OCI-LY7 (cell line): ENCODE measurements at regions not wholly inside any gene's neighbourhood (a gene's known extent, or its start where the extent isn't known, plus 50 kb on each side); places are given as distances from the start of the nearest gene placed in this dataset.

Source experiments
- BruUV-seq: library from RNA; stranded (reverse); fragments of 400-500 nt; replicated peaks from 2 replicates; lab custom pipeline; 2021; lab: Mats Ljungman, UMichigan
- CTCF ChIA-PET: fragments of 300-600 bp; sonication (Branson Sonifier 250); formaldehyde crosslinking; loops from one replicate; lab custom pipeline; 2022; ENCODE audit warnings: antibody characterized with exemption; ENCODE audit not compliant: unreplicated experiment; lab: Charles Lee
- POLR2A ChIA-PET: fragments of 300-600 bp; sonication (Branson Sonifier 250); formaldehyde crosslinking; loops from one replicate; lab custom pipeline; 2022; ENCODE audit warnings: antibody characterized with exemption; lab: Charles Lee
- DNase-seq: peaks from one replicate; pipeline ENCODE4 v3.0.0-alpha.2; 2015; ENCODE audit warnings: low spot score
- H2AFZ ChIP-seq: fragments of 200-600 bp; sonication (generic), shearing (Covaris generic); 2 replicates; pipeline ENCODE4 v1.6.1; 2014; ENCODE audit warnings: mild to moderate bottlenecking, antibody characterized with exemption, low read length, moderate library complexity
- H3K27ac ChIP-seq: fragments of 200-600 bp; sonication (generic); 2 replicates; pipeline ENCODE4 v1.5.1; 2014; ENCODE audit warnings: mixed run types, low read depth, mild to moderate bottlenecking, moderate library complexity, low read length, inconsistent platforms; ENCODE audit not compliant: poor library complexity, severe bottlenecking
- H3K36me3 ChIP-seq: fragments of 200-600 bp; sonication (generic); 2 replicates; pipeline ENCODE4 v1.6.1; 2014; ENCODE audit warnings: mild to moderate bottlenecking, antibody characterized with exemption, low read length, moderate library complexity, mixed read lengths; ENCODE audit not compliant: insufficient read depth
- H3K4me1 ChIP-seq: fragments of 200-600 bp; sonication (generic); 2 replicates; pipeline ENCODE4 v1.5.1; 2014; ENCODE audit warnings: mild to moderate bottlenecking, low read length; ENCODE audit not compliant: insufficient read depth, poor library complexity, severe bottlenecking
- H3K4me2 ChIP-seq: fragments of 200-600 bp; sonication (generic); 2 replicates; pipeline ENCODE4 v1.6.1; 2014; ENCODE audit warnings: mild to moderate bottlenecking, low read length
- H3K4me3 ChIP-seq: fragments of 200-600 bp; sonication (generic); 2 replicates; pipeline ENCODE4 v1.5.1; 2014; ENCODE audit warnings: mild to moderate bottlenecking, low read depth, low read length; ENCODE audit not compliant: poor library complexity, severe bottlenecking
- H3K79me2 ChIP-seq: fragments of 200-600 bp; sonication (generic); 2 replicates; pipeline ENCODE4 v1.6.1; 2016; ENCODE audit warnings: low read depth, mild to moderate bottlenecking, low read length, moderate library complexity, mixed read lengths; ENCODE audit not compliant: insufficient read depth
- H3K9me2 ChIP-seq: fragments of 200-600 bp; sonication (generic); 2 replicates; pipeline ENCODE4 v1.6.1; 2016; ENCODE audit warnings: mild to moderate bottlenecking, low read length, mixed read lengths; ENCODE audit not compliant: insufficient read depth
- H3K9me3 ChIP-seq: fragments of 200-600 bp; sonication (generic); 2 replicates; pipeline ENCODE4 v1.6.1; 2014; ENCODE audit warnings: mild to moderate bottlenecking, mixed run types, low read length, mixed read lengths
- H4K20me1 ChIP-seq: fragments of 200-600 bp; sonication (generic); 2 replicates; pipeline ENCODE4 v1.6.1; 2014; ENCODE audit warnings: mild to moderate bottlenecking, antibody characterized with exemption, low read length, moderate library complexity, mixed read lengths; ENCODE audit not compliant: insufficient read depth
- EZH2phosphoT487 ChIP-seq: fragments of 200-600 bp; sonication (generic); IDR thresholded peaks from 2 replicates; pipeline ENCODE4 v1.6.1; 2018; ENCODE audit warnings: low read depth, borderline replicate concordance, mild to moderate bottlenecking, mixed run types, antibody characterized with exemption, low read length, moderate library complexity, mixed read lengths
- intact Hi-C: fragments of 100-400 bp; cut with micrococcal nuclease; formaldehyde crosslinking; loops from one replicate; pipeline ENCODE4 v1.10.0; 2022; ENCODE audit not compliant: unreplicated experiment
- TF ChIP-seq, protein P1 (sequence below): fragments of 200-600 bp; sonication (generic); conservative IDR thresholded peaks from 2 replicates; pipeline ENCODE4 v1.5.1; 2014; ENCODE audit warnings: mild to moderate bottlenecking, antibody characterized with exemption, low read length, moderate library complexity, mixed read lengths

GRCh38 chr7:69418869-69419670 lies 179.2 kb upstream of the AUTS2 start:
- Histone ChIP-seq H4K20me1 (no peaks in the 10 kb centered on the region), H3K79me2 (no peaks in the 10 kb centered on the region), H3K9me2 (no peaks in the 10 kb centered on the region), H3K4me2 (no peak overlapping the region), H3K4me1 (peaks cover 5% of the 10 kb centered on the region), H3K4me3 (no peak overlapping the region), H3K27ac (no peak overlapping the region), H3K9me3 (peaks cover 14% of the 10 kb centered on the region; the same call in 1 of the 2 replicates), H2AFZ (no peak overlapping the region), H3K36me3 (no peaks in the 10 kb centered on the region)
- TF ChIP-seq, protein P1, sequence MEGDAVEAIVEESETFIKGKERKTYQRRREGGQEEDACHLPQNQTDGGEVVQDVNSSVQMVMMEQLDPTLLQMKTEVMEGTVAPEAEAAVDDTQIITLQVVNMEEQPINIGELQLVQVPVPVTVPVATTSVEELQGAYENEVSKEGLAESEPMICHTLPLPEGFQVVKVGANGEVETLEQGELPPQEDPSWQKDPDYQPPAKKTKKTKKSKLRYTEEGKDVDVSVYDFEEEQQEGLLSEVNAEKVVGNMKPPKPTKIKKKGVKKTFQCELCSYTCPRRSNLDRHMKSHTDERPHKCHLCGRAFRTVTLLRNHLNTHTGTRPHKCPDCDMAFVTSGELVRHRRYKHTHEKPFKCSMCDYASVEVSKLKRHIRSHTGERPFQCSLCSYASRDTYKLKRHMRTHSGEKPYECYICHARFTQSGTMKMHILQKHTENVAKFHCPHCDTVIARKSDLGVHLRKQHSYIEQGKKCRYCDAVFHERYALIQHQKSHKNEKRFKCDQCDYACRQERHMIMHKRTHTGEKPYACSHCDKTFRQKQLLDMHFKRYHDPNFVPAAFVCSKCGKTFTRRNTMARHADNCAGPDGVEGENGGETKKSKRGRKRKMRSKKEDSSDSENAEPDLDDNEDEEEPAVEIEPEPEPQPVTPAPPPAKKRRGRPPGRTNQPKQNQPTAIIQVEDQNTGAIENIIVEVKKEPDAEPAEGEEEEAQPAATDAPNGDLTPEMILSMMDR: no peak
- ChIA-PET CTCF (no interaction called here), POLR2A (interaction anchor here (0.6 to 1.3 kb wide), 3 partner anchors 16 to 381 kb away, joined by 3 to 4 read pairs (median 3); no protein-coding TSS in a partner anchor)
- DNase-seq: no peak
- intact Hi-C loops: no loop called here
- no TSS peak for BruUV-seq

- Histone ChIP-seq H3K9me2 (no peaks in the 10 kb centered on the region), H3K27ac (no peak overlapping the region), H3K79me2 (no peaks in the 10 kb centered on the region), H3K4me1 (peaks cover 5% of the 10 kb centered on the region), H3K4me2 (no peak overlapping the region), H3K9me3 (peaks cover 14% of the 10 kb centered on the region; the same call in 1 of the 2 replicates), H4K20me1 (no peaks in the 10 kb centered on the region), H3K36me3 (no peaks in the 10 kb centered on the region), H3K4me3 (no peak overlapping the region), H2AFZ (no peak overlapping the region)
- no peak for DNase-seq
- intact Hi-C loops: no loop called here
- BruUV-seq: no TSS peak
- no peak for TF ChIP-seq EZH2phosphoT487
- TF ChIP-seq, protein P1: no peak
- CTCF ChIA-PET: no interaction called here
- POLR2A ChIA-PET: interaction anchor here (0.5 to 1.3 kb wide), 2 partner anchors 17 to 71 kb away, joined by 3 to 4 read pairs; no protein-coding TSS in a partner anchor
Observed at GRCh38 chr7:69419934-69420333, 178.3 kb upstream of the AUTS2 start.

DNA sequence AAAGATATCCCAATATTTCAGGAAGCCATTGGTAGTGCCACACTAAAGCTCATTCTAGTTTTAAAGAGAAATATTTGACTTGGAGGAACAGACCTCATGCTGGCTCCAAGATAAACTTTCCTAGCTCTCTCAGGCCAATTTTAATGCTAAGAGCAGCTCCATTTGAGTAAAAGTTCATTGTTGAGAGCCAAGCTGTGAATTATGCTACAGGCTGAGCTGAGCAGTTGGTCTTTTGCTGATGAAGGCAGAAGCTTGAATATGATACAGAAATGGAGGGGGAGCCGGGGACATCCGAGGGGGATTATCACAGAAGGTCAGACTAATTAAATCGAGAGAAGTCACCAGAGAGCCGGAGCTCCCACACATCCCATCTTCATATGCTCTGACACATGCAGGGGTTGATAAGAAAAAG lies 175.7 kb upstream of the AUTS2 start:
- Histone ChIP-seq H3K4me1 (peaks cover 5% of the 10 kb centered on the region), H3K79me2 (no peaks in the 10 kb centered on the region), H4K20me1 (no peaks in the 10 kb centered on the region), H3K4me3 (no peak overlapping the region), H3K27ac (no peak overlapping the region), H3K9me2 (no peaks in the 10 kb centered on the region), H2AFZ (no peak overlapping the region), H3K36me3 (no peaks in the 10 kb centered on the region), H3K4me2 (no peak overlapping the region), H3K9me3 (peaks cover 5% of the 10 kb centered on the region; the same call in 1 of the 2 replicates)
- BruUV-seq: no TSS peak
- POLR2A ChIA-PET: interaction anchor here (0.6 kb wide), 1 partner anchor 459 kb away, joined by 3 read pairs; no protein-coding TSS in a partner anchor
- DNase-seq: no peak
- TF ChIP-seq, protein P1: no peak
- TF ChIP-seq EZH2phosphoT487: no peak
- intact Hi-C loops: no loop called here
- CTCF ChIA-PET: no interaction called here
